ENCODE measurements at regions not wholly inside any gene's neighbourhood (a gene's known extent, or its start where the extent isn't known, plus 50 kb on each side); places are given as distances from the start of the nearest gene placed in this dataset.

- no peak for TF ChIP-seq CTCF (IDR thresholded peaks at IDR 0.05; ENCODE audit: insufficient read depth, low read depth, low read length)
- DNase-seq (ENCODE audit: low read depth): no peak
- CTCF ChIA-PET: interaction anchor here (0.6 to 2.2 kb wide), 3 partner anchors 68 to 167 kb away, joined by 3 to 7 read pairs (median 3); no protein-coding TSS in a partner anchor
These were observed 76.0 kb downstream of the TENT5C start for GRCh38 chr1:117681901-117682250.

GRCh38 chr1:117682372-117682771, 76.5 kb downstream of the TENT5C start:
- ChIA-PET POLR2A (no interaction called here), CTCF (interaction anchor here (0.6 to 2.2 kb wide), 4 partner anchors 8 to 167 kb away, joined by 3 to 7 read pairs (median 4); no protein-coding TSS in a partner anchor)
- Histone ChIP-seq H3K36me3 (ENCODE audit: control insufficient read depth, insufficient read depth, low read length) (no peaks in the 10 kb centered on the region), H3K27me3 (ENCODE audit: control insufficient read depth, insufficient read depth, low read length) (no peaks in the 10 kb centered on the region), H3K4me3 (ENCODE audit: low read depth, low read length) (no peak overlapping the region)
- TF ChIP-seq CTCF (IDR thresholded peaks at IDR 0.05; ENCODE audit: insufficient read depth, low read depth, low read length): no peak
- DNase-seq (ENCODE audit: low read depth): no peak

More at GRCh38 chr1:117681901-117682250, 76.0 kb downstream of the TENT5C start:
- Histone ChIP-seq H3K36me3 (ENCODE audit: control insufficient read depth, insufficient read depth, low read length) (no peaks in the 10 kb centered on the region), H3K27me3 (ENCODE audit: control insufficient read depth, insufficient read depth, low read length) (no peaks in the 10 kb centered on the region), H3K4me3 (ENCODE audit: low read depth, low read length) (no peak overlapping the region)
- POLR2A ChIA-PET: no interaction called here

- POLR2A ChIA-PET: no interaction called here
- Histone ChIP-seq H3K27me3 (ENCODE audit: control insufficient read depth, insufficient read depth, low read length) (no peaks in the 10 kb centered on the region), H3K36me3 (ENCODE audit: control insufficient read depth, insufficient read depth, low read length) (no peaks in the 10 kb centered on the region), H3K4me3 (ENCODE audit: low read depth, low read length) (no peak overlapping the region)
- DNase-seq (ENCODE audit: low read depth): peak; percentile 35
- CTCF ChIA-PET: interaction anchor here (1.0 to 2.2 kb wide), 4 partner anchors 10 to 211 kb away, joined by 3 to 7 read pairs (median 4); no protein-coding TSS in a partner anchor
- no peak for TF ChIP-seq CTCF (IDR thresholded peaks at IDR 0.05; ENCODE audit: insufficient read depth, low read depth, low read length)
These were observed 77.9 kb downstream of the TENT5C start for GRCh38 chr1:117683571-117684285.

- TF ChIP-seq CTCF (IDR thresholded peaks at IDR 0.05; ENCODE audit: insufficient read depth, low read depth, low read length): no peak
- Histone ChIP-seq H3K4me3 (ENCODE audit: low read depth, low read length) (no peak overlapping the region), H3K27me3 (ENCODE audit: control insufficient read depth, insufficient read depth, low read length) (no peaks in the 10 kb centered on the region), H3K36me3 (ENCODE audit: control insufficient read depth, insufficient read depth, low read length) (no peaks in the 10 kb centered on the region)
- DNase-seq (ENCODE audit: low read depth): no peak
- ChIA-PET POLR2A (interaction anchor here (0.6 to 1.3 kb wide), 2 partner anchors 10 to 14 kb away, joined by 3 to 4 read pairs; no protein-coding TSS in a partner anchor), CTCF (interaction anchor here (1.1 to 2.0 kb wide), 6 partner anchors 10 to 80 kb away, joined by 3 to 5 read pairs (median 3); no protein-coding TSS in a partner anchor)
These were observed 80.3 kb downstream of the TENT5C start for GRCh38 chr1:117685936-117686806.

GRCh38 chr1:117686907-117687306, 81.1 kb downstream of the TENT5C start:
- CTCF ChIA-PET: interaction anchor here (1.1 to 2.0 kb wide), 4 partner anchors 11 to 79 kb away, joined by 3 to 5 read pairs (median 3); no protein-coding TSS in a partner anchor
- peak; percentile 33 for DNase-seq (ENCODE audit: low read depth)
- POLR2A ChIA-PET: interaction anchor here (0.6 to 1.3 kb wide), 2 partner anchors 9 to 15 kb away, joined by 3 to 4 read pairs; no protein-coding TSS in a partner anchor
- no peaks in the 10 kb centered on the region for H3K27me3 ChIP-seq (ENCODE audit: control insufficient read depth, insufficient read depth, low read length)
- no peak for TF ChIP-seq CTCF (IDR thresholded peaks at IDR 0.05; ENCODE audit: insufficient read depth, low read depth, low read length)
- H3K4me3 ChIP-seq (ENCODE audit: low read depth, low read length): no peak overlapping the region
- no peaks in the 10 kb centered on the region for H3K36me3 ChIP-seq (ENCODE audit: control insufficient read depth, insufficient read depth, low read length)

All from BJ (cell line).